ENCODE measurements at regions not wholly inside any gene's neighbourhood (a gene's known extent, or its start where the extent isn't known, plus 50 kb on each side); places are given as distances from the start of the nearest gene placed in this dataset.
"Not testable (repeated sequence)": the region's sequence is repeated elsewhere in the genome, so short reads cannot be mapped to it uniquely, and the experiment has no call there.

GRCh38 chr5:32527321-32527720 is 58.0 kb upstream of the SUB1 start:
- not testable (repeated sequence) for TF ChIP-seq POLR2A, CTCF, POLR2AphosphoS5 (IDR thresholded peaks at IDR 0.05)
